ENCODE measurements at regions not wholly inside any gene's neighbourhood (a gene's known extent, or its start where the extent isn't known, plus 50 kb on each side); places are given as distances from the start of the nearest gene placed in this dataset.
A peak's percentile ranks its signal among the peaks of the same experiment; 100 is the strongest.

GRCh38 chr2:176536439-176537133 is 267.3 kb downstream of the MTX2 start:
- no peak for DNase-seq (ENCODE audit: low read depth)

- DNase-seq (ENCODE audit: low read depth) = no peak
Measured at GRCh38 chr2:176537932-176538331, 268.7 kb downstream of the MTX2 start.

- DNase-seq (ENCODE audit: low read depth) = no peak
Measured at GRCh38 chr2:176540995-176541394, 271.8 kb downstream of the MTX2 start.

GRCh38 chr2:176542476-176542875 is 273.2 kb downstream of the MTX2 start:
- DNase-seq (ENCODE audit: low read depth) = no peak

GRCh38 chr2:176544557-176544956 is 275.3 kb downstream of the MTX2 start:
- DNase-seq (ENCODE audit: low read depth) = no peak

- DNase-seq (ENCODE audit: low read depth) = no peak
Measured at GRCh38 chr2:176544991-176545956, 276.0 kb downstream of the MTX2 start.

- DNase-seq (ENCODE audit: low read depth) = no peak
Measured at GRCh38 chr2:176546550-176546949, 277.3 kb downstream of the MTX2 start.

GRCh38 chr2:176552501-176553135 is 283.4 kb downstream of the MTX2 start:
- no peak for DNase-seq (ENCODE audit: low read depth)

- DNase-seq (ENCODE audit: low read depth) = peak; percentile 79
Measured at GRCh38 chr2:176553685-176554100, 284.5 kb downstream of the MTX2 start.

GRCh38 chr2:176554101-176555048 is 285.1 kb downstream of the MTX2 start:
- peak; percentile 63 for DNase-seq (ENCODE audit: low read depth)

- DNase-seq (ENCODE audit: low read depth) = no peak
Measured at GRCh38 chr2:176555112-176555511, 285.9 kb downstream of the MTX2 start.

GRCh38 chr2:176555781-176556180 is 286.5 kb downstream of the MTX2 start:
- no peak for DNase-seq (ENCODE audit: low read depth)

- no peak for DNase-seq (ENCODE audit: low read depth)
Measured at GRCh38 chr2:176556373-176556772, 287.1 kb downstream of the MTX2 start.

- DNase-seq (ENCODE audit: low read depth) = no peak
Measured at GRCh38 chr2:176557821-176558220, 288.6 kb downstream of the MTX2 start.

GRCh38 chr2:176558574-176559140 is 289.4 kb downstream of the MTX2 start:
- no peak for DNase-seq (ENCODE audit: low read depth)

GRCh38 chr2:176560296-176560695 is 291.1 kb downstream of the MTX2 start:
- DNase-seq (ENCODE audit: low read depth) = no peak

- no peak for DNase-seq (ENCODE audit: low read depth)
Measured at GRCh38 chr2:176561706-176562105, 292.5 kb downstream of the MTX2 start.

GRCh38 chr2:176562359-176563078 is 293.3 kb downstream of the MTX2 start:
- peak; percentile 83 for DNase-seq (ENCODE audit: low read depth)

- DNase-seq (ENCODE audit: low read depth) = no peak
Measured at GRCh38 chr2:176565641-176566323, 296.5 kb downstream of the MTX2 start.
